H9 (cell line): ENCODE measurements at regions not wholly inside any gene's neighbourhood (a gene's known extent, or its start where the extent isn't known, plus 50 kb on each side); places are given as distances from the start of the nearest gene placed in this dataset.

ENCODE experiments used
- DNase-seq: peaks from one replicate; pipeline ENCODE4 v3.0.0-alpha.2; 2017
- H2AFZ ChIP-seq: one replicate; pipeline ENCODE4 v1.6.1; 2013; ENCODE audit warnings: mild to moderate bottlenecking, low read length, control low read depth, moderate library complexity
- H2AK5ac ChIP-seq: 2 replicates; pipeline ENCODE4 v1.6.1; 2013; ENCODE audit warnings: low read length, control low read depth, mixed read lengths; ENCODE audit not compliant: insufficient read length
- H2BK120ac ChIP-seq: one replicate; pipeline ENCODE4 v1.6.1; 2013; ENCODE audit warnings: low read depth, mild to moderate bottlenecking, low read length, control low read depth, inconsistent platforms; ENCODE audit not compliant: poor library complexity, severe bottlenecking
- H2BK12ac ChIP-seq: 2 replicates; pipeline ENCODE4 v1.6.1; 2013; ENCODE audit warnings: low read length, control low read depth, mixed read lengths, low read depth; ENCODE audit not compliant: insufficient read length
- H2BK15ac ChIP-seq: 2 replicates; pipeline ENCODE4 v1.6.1; 2013; ENCODE audit warnings: low read depth, low read length, control low read depth
- H2BK20ac ChIP-seq: one replicate; pipeline ENCODE4 v1.6.1; 2013; ENCODE audit warnings: low read depth, mild to moderate bottlenecking, low read length, control low read depth, inconsistent platforms; ENCODE audit not compliant: poor library complexity, severe bottlenecking
- H2BK5ac ChIP-seq: 2 replicates; pipeline ENCODE4 v1.6.1; 2013; ENCODE audit warnings: low read length, control low read depth, mixed read lengths; ENCODE audit not compliant: insufficient read length
- H3K14ac ChIP-seq: 2 replicates; pipeline ENCODE4 v1.6.1; 2013; ENCODE audit warnings: low read length, control low read depth; ENCODE audit not compliant: insufficient read depth
- H3K18ac ChIP-seq: 2 replicates; pipeline ENCODE4 v1.6.1; 2013; ENCODE audit warnings: low read depth, mild to moderate bottlenecking, mixed read lengths, low read length, control low read depth; ENCODE audit not compliant: insufficient read length
- H3K23ac ChIP-seq: 2 replicates; pipeline ENCODE4 v1.6.1; 2013; ENCODE audit warnings: low read length, control low read depth, mixed read lengths, low read depth; ENCODE audit not compliant: insufficient read length
- H3K23me2 ChIP-seq: 2 replicates; pipeline ENCODE4 v1.6.1; 2013; ENCODE audit warnings: low read depth, mild to moderate bottlenecking, mixed read lengths, low read length, control low read depth; ENCODE audit not compliant: insufficient read length, poor library complexity, severe bottlenecking
- H3K27ac ChIP-seq: 2 replicates; pipeline ENCODE4 v1.5.1; 2013; ENCODE audit warnings: low read length, control low read depth, mixed read lengths, low read depth; ENCODE audit not compliant: insufficient read length
- H3K27me3 ChIP-seq: 2 replicates; pipeline ENCODE4 v1.6.1; 2013; ENCODE audit warnings: low read length, control low read depth, inconsistent platforms; ENCODE audit not compliant: insufficient read depth
- H3K4ac ChIP-seq: 2 replicates; pipeline ENCODE4 v1.6.1; 2013; ENCODE audit warnings: low read depth, mild to moderate bottlenecking, control low read depth, inconsistent platforms, low read length, moderate library complexity
- H3K4me1 ChIP-seq: 2 replicates; pipeline ENCODE4 v1.6.1; 2013; ENCODE audit warnings: low read length, control low read depth, inconsistent platforms; ENCODE audit not compliant: insufficient read depth
- H3K4me2 ChIP-seq: 2 replicates; pipeline ENCODE4 v1.6.1; 2013; ENCODE audit warnings: low read length, control low read depth, mixed read lengths; ENCODE audit not compliant: insufficient read length, insufficient read depth
- H3K56ac ChIP-seq: 2 replicates; pipeline ENCODE4 v1.6.1; 2013; ENCODE audit warnings: low read depth, mild to moderate bottlenecking, mixed read lengths, low read length, control low read depth; ENCODE audit not compliant: insufficient read length
- H3K79me1 ChIP-seq: 2 replicates; pipeline ENCODE4 v1.6.1; 2013; ENCODE audit warnings: low read depth, mild to moderate bottlenecking, moderate library complexity, low read length, control low read depth, inconsistent platforms; ENCODE audit not compliant: insufficient read depth, poor library complexity, severe bottlenecking
- H3K79me2 ChIP-seq: 2 replicates; pipeline ENCODE4 v1.6.1; 2013; ENCODE audit warnings: low read length, control low read depth, inconsistent platforms; ENCODE audit not compliant: insufficient read depth
- H3K9ac ChIP-seq: 2 replicates; pipeline ENCODE4 v1.6.1; 2013; ENCODE audit warnings: low read length, control low read depth, mixed read lengths; ENCODE audit not compliant: insufficient read length; ENCODE audit errors: extremely low read depth
- H3K9me3 ChIP-seq: one replicate; pipeline ENCODE4 v1.6.1; 2013; ENCODE audit warnings: low read depth, low read length, inconsistent platforms; ENCODE audit not compliant: control insufficient read depth
- H3T11ph ChIP-seq: one replicate; pipeline ENCODE4 v1.6.1; 2013; ENCODE audit warnings: mild to moderate bottlenecking, low read length, control low read depth, inconsistent platforms
- H4K20me1 ChIP-seq: one replicate; pipeline ENCODE4 v1.6.1; 2013; ENCODE audit not compliant: control insufficient read depth, insufficient read length, insufficient read depth
- H4K5ac ChIP-seq: 2 replicates; pipeline ENCODE4 v1.6.1; 2013; ENCODE audit warnings: low read depth, mild to moderate bottlenecking, mixed read lengths, low read length, control low read depth; ENCODE audit not compliant: insufficient read length
- H4K8ac ChIP-seq: replicated peaks from 2 replicates; pipeline ENCODE4 v1.6.1; 2013; ENCODE audit warnings: low read length, control low read depth, mixed read lengths, low read depth; ENCODE audit not compliant: insufficient read length
- H4K91ac ChIP-seq: 2 replicates; pipeline ENCODE4 v1.6.1; 2013; ENCODE audit warnings: low read depth, mild to moderate bottlenecking, moderate library complexity, mixed read lengths, low read length, control low read depth; ENCODE audit not compliant: insufficient read length
- H3K27ac Mint-ChIP-seq, 3 experiments: 2 replicates in 2 of 3; 3 replicates in 1 of 3; pipeline ENCODE4 v1.8.0; 2020 to 2021; ENCODE audit warnings: mixed read lengths in 3 of 3, mild to moderate bottlenecking in 1 of 3, moderate library complexity in 1 of 3
- H3K27me3 Mint-ChIP-seq: 2 replicates; pipeline ENCODE4 v1.8.0; 2021; ENCODE audit warnings: low read depth, mild to moderate bottlenecking, moderate library complexity, mixed read lengths
- H3K36me3 Mint-ChIP-seq, 3 experiments: 2 replicates in 2 of 3; 3 replicates in 1 of 3; pipeline ENCODE4 v1.8.0; 2020 to 2021; ENCODE audit warnings: low read depth in 3 of 3, mixed read lengths in 3 of 3; ENCODE audit not compliant: insufficient read depth in 1 of 3
- H3K4me1 Mint-ChIP-seq, 2 experiments: 2 replicates each; pipeline ENCODE4 v1.8.0; 2020; ENCODE audit warnings: mixed read lengths in 2 of 2
- H3K4me3 Mint-ChIP-seq, 2 experiments: 2 replicates in 1 of 2; 3 replicates in 1 of 2; pipeline ENCODE4 v1.8.0; 2020 to 2021; ENCODE audit warnings: mild to moderate bottlenecking in 2 of 2, mixed read lengths in 2 of 2, moderate library complexity in 1 of 2
- H3K9me3 Mint-ChIP-seq, 2 experiments: 2 replicates in 1 of 2; 3 replicates in 1 of 2; pipeline ENCODE4 v1.8.0; 2020; ENCODE audit warnings: mild to moderate bottlenecking in 2 of 2, mixed read lengths in 2 of 2, moderate library complexity in 1 of 2
- CTCF ChIP-seq: fragments of 200-600 bp; sonication (generic); conservative IDR thresholded peaks from 3 replicates; pipeline ENCODE4 v1.8.0; 2021; ENCODE audit warnings: antibody characterized with exemption, mild to moderate bottlenecking
- WGBS: extraction: QIAGEN DNeasy Blood & Tissue Kit; methylation state at CpG from one replicate; pipeline ENCODE4 v1.1.7; 2013; ENCODE audit warnings: missing lambda C conversion rate, low lambda C conversion rate, mixed read lengths; ENCODE audit not compliant: insufficient read length; ENCODE audit errors: extremely low coverage; 5-methylcytosine and 5-hydroxymethylcytosine counted together

DNA sequence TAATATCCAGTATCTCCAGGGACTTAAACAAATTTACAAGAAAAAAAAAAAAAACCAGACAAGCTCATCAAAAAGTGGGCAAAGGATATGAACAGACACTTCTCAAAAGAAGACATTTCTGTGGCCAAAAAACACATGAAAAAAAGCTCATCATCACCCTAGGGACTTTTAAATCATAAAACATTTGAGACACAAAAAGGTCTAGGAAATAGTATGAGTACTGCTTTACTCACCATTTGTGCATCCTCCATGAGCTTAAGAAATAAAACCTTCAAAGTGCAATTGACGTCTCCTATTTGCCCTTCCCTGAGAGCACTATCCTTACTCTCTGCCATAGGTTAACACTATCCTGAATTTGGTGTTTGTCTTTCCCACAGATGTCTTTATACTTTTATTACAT lies 193.7 kb upstream of the NREP start:
- H4K8ac ChIP-seq, result no peak overlapping the region
- no peak for TF ChIP-seq CTCF
- Mint-ChIP-seq H3K9me3 (no peaks in the 10 kb centered on the region), H3K4me1 (peaks cover 0 to 3% of the 10 kb centered on the region in 2 experiments; a peak in 1 of 4 replicates), H3K27ac (no peak overlapping the region), H3K4me3 (no peak overlapping the region), H3K27me3 (no peaks in the 10 kb centered on the region), H3K36me3 (no peaks in the 10 kb centered on the region)
- H3K4me2 ChIP-seq, result no peak overlapping the region
- H3K9me3 ChIP-seq, result no peaks in the 10 kb centered on the region
- no peaks in the 10 kb centered on the region for H4K20me1 ChIP-seq
- no peaks in the 10 kb centered on the region for H3K79me2 ChIP-seq
- no peak overlapping the region for H2BK20ac ChIP-seq
- no peak overlapping the region for H3K27ac ChIP-seq
- no peak for DNase-seq
- no CpG with 5 or more reads among the region's 1 CpG for WGBS
- no peaks in the 10 kb centered on the region for H3K79me1 ChIP-seq
- H3K23me2 ChIP-seq, result no peaks in the 10 kb centered on the region
- H2AK5ac ChIP-seq, result no peak overlapping the region
- H3K27me3 ChIP-seq, result no peaks in the 10 kb centered on the region
- no peak overlapping the region for H2BK15ac ChIP-seq
- H3K56ac ChIP-seq, result no peak overlapping the region
- no peak overlapping the region for H3K18ac ChIP-seq
- no peaks in the 10 kb centered on the region for H3K4me1 ChIP-seq
- no peak overlapping the region for H3K14ac ChIP-seq
- no peak overlapping the region for H2BK5ac ChIP-seq
- no peak overlapping the region for H3K9ac ChIP-seq
- H3T11ph ChIP-seq, result no peak overlapping the region
- H3K23ac ChIP-seq, result no peak overlapping the region
- no peak overlapping the region for H3K4ac ChIP-seq
- no peak overlapping the region for H4K91ac ChIP-seq
- H2BK120ac ChIP-seq, result no peak overlapping the region
- H2AFZ ChIP-seq, result no peak overlapping the region
- H2BK12ac ChIP-seq, result no peak overlapping the region
- H4K5ac ChIP-seq, result no peak overlapping the region
